NAMALWA (cell line): ENCODE measurements at regions not wholly inside any gene's neighbourhood (a gene's known extent, or its start where the extent isn't known, plus 50 kb on each side); places are given as distances from the start of the nearest gene placed in this dataset.

Experiments
- DNase-seq: peaks from one replicate; pipeline ENCODE4 v3.0.0-alpha.2; 2015; ENCODE audit warnings: low spot score

DNA sequence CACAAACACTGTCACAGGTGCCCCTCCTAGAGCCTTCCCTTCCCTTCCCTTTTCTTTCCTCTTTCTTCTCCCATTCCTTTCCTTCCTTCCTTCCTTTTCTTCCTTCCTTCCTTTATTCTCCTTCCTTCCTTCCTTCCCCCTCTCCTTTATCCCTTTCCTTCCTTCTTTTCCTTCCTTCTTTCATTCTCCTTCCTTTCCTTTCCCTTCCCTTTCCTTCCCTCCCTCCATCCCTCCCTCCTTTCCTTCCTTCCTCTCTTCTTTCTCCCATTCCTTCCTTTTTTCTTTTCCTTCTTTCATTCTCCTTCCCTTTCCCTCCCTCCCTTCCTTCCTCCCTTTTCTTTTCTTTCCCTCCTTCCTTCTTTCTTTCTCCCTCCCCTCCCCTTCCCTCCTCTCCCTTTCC is 170.0 kb downstream of the ENGASE start:
- no peak for DNase-seq

DNA sequence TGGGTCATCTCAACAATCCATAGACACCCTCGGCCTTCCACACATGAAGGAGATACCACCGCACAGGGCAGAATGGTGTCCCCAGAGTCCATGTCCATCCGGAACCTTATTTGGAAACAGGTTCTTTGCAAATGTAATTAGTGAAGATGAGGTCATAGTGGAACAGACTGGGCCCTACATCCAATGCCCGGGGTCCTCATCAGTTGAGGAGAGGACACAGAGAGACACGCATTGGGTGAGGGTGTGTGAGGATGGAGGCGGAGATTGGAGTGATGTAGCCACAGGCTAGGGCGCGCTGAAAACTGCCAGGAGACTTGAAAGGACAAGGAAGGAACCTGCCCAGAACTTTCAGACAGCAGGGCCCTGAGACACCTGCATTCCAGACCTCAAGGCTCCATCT is 169.4 kb downstream of the ENGASE start:
- no peak for DNase-seq

DNA sequence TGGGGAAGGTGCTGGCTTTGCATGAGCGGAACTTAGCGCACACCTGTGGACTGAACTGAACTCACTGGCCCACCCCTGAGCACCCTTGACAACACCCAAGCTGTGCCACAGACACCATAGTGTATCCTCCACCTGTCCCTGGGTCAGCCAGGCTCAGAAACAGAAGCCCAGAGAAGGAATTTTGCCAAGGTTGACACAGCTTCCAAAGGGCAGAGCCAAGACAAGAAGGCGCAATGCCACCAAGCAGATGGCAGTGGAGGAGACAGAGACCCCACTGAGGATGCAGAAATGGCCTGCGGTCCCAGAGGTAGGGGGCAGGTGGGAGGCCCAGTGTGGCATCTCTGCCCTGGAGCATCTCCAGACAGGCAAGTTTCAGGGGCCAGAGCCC is 169.0 kb downstream of the ENGASE start:
- no peak for DNase-seq

DNA sequence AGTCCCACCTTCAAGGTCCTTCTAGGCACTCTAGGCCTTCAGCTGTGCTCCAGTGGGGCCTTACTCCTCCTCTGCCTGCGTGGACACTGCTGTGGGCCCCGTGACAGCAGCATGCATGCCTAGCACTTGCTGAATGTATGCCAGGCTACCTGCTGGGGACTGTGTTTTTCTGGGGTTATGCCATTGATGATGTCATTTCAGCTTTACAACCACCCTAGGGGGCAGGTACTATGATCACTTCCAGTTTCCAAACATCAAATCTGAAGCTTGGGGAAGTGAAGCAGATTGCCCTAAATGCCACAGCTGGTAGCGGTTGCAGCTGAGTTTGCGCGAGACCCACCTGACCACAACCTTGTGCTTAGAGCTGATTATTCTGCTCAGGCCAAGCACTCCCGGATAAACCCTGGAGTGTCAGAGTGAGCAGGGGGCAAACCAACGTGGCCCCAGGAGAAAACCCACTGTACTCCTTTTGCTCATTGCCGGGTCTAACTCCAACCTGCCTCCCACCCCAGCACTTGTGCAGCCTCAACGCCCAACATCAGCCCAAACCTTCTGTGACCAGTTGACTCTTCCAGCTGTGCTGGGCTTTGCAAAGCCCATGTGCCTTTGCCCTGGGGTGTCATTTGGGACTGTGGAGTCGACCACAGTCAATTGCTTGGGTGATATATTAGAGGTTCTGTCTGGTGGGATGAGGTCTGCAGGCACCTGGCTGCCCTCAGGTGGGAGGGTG is 168.4 kb downstream of the ENGASE start:
- peak; percentile 14 for DNase-seq

DNA sequence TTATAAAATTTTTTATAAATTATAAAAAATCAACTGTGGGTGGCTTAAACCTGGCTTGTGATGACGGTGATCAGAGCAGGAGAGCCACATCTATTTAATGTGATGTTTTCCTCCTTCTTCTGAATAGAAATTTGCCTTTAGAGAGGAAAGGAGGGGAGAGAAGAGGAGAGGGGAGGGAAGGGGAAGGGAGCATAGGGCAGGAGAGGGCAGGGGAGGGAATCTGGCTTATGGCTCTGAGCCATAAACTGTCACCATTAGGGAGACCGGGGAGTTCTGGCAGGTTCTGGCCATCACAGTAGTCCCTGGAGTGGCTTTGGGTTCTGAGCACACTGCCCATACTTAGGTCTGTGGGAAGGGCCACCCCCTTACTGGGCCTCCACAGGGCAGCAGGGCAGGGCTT is 167.8 kb downstream of the ENGASE start:
- no peak for DNase-seq

DNA sequence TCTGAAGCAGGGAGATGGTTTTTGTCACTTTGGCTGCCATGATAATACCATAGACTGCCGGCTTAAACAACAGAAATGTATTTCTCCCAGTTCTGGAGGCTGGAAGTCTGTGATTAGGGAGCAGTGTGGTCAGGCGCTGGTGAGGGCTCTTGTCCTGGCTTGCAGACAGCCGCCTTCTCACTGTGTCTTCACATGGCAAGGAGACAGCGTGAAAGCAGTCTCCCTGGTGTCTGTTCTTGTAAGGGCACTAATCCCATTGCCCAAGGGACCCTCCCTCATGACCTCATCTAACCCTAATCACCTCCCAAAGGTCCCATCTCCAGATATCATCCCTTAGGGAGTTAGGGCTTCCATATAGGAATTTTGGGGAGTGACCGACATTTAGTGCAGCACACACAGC is 167.0 kb downstream of the ENGASE start:
- DNase-seq: no peak

DNA sequence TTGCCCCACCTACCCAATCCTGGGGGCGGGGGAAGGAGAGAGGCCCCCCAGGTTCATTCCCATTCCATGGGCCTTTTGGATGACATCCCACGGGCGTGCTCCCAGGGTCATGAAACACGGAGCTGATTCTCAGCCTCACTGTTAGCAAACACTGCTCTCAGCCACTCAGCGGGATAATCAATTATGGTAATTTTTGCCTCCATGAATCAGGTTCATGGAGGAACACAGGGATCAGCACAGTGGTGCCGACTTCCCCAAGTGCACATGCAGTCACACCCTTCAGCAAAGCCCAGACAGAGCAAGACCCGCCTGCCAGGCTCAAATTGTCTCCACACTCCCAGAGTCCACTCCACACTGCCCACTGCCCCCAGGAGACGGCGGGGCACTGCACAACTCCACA is 164.6 kb downstream of the ENGASE start:
- DNase-seq: no peak

DNA sequence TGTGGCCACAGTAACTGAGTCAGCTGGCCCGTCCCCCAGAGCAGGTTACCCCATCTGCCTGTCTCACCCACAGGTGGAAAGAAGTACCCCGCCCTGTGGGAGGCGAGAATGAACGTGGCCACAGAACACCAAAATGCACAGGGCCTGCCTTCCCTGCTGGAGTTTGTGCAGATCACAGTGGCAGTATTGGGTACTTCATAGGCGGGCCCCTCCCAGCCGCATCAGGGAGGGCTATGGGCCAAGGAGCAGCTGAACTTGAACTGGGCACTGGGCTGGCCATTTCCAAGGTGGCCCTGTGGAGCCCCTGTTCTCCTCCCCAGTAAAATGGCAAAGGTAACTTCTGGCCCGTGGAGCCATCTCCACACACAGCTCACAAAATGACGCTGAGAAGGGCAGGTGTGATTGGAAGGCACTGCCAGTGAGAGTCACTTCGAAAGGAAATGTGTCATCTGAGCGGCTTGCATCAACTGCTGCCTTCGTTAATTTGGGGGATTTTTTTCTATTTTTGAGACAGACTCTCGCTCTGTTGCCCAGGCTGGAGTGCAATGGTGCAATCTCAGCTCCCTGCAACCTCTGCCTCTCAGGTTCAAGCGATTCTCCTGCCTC is 162.9 kb downstream of the ENGASE start:
- DNase-seq: no peak

DNA sequence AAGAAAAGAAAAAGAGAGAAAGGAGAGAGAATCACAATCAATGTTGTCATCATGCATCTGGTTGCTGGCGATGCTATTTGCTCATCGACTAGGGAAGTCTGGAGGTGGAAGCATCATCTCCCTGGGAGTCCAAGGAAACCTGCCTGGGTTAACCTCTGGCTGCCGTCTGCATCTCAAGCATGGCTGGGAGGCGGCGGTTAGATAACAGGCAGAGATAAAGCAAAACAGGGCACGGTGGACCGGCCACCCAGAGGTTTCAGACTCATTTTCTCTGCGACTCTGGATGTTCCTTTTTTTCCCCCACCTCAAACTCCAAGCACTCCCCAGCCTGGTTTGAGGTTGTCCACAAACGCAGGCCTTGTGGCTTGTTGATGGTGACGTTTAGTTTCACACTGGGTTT is 161.2 kb downstream of the ENGASE start:
- DNase-seq: no peak

DNA sequence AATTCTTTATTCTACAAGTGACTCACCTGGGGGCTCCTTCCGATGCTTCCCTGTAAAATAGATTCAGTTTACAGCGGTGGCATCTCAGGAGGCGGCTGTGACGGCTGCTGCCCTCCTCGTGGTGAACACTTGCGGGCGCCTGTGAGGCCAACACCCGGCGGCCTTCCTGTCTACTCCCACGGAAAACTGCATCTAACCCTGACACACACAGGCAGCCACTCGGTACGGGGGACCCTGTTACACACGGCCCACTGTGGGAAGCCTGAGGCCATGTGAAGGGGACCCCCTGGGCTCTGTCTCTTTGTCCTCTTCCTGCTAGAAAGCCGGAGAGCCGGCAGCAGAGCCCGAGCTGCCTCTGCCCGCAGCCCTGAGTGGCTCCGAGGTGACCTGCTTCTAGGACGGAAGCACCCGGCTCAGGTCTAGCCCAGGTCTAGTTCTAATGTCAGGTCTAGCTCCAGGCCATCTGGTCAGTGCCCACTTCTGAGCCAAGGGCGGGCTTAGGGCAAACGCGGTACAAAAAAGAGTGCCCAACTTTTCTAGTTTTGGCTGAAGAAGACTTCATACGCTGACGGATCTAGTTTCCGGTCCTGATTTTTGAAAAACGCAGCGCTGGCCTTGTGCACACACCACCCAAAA is 159.4 kb downstream of the ENGASE start:
- no peak for DNase-seq

DNA sequence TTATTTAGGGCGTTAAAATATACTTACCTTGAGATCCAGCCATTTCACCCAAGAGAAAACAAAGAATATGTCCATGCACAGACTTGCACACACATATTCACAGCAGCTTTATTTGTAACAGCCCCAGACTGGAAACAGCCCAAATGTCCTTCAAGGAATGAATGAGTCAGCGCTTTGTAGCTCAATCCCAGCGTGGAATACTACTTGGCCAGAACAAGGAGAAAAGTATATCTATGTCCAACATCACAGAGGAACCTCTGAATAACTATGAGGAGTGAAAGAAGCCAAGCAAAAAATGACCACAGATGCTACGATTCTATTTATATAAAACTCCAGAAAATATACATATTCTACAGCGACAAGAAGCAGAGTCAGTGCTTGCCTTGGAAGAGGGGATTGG is 158.3 kb downstream of the ENGASE start:
- DNase-seq: no peak

DNA sequence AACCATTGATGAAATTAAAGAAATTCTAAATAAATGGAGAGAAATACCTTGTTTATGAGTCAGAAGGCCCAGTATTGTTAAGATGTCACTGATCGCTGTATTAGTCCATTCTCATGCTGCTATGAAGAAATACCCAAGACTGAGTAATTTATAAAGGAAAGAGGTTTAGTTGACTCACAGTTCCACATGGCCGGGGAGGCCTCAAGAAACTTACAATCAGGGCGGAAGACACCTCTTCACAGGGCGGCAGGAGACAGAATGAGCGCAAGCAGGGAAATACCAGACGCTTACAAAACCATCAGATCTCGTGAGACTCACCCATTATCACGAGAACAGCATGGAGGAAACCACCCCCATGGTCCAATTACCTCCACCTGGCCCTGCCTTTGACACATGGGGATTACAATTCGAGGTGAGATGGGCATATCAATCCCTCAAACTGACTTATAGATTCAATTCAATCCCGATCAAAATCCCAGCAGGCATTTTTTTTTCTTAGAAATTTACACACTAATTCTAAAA is 157.2 kb downstream of the ENGASE start:
- no peak for DNase-seq

DNA sequence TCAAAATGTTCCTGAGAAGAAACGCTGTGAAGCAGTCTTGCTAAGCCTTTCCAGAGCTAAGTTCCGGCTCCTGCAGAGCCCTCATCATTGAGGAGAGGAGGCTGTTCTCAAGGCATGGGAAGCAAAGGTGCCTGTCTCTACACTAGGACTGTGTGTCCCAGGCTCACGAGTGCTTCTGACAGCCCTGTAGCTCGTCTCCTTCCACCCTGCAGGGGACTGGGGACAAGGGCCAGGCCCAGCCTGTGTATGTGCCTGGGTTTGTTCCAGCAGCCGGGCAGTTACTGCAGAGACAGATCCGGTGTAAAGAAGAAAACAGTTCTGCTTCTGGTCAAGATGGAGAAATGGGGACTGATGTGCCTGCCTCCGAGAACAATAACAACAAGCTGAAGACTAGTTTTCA is 156.0 kb downstream of the ENGASE start:
- DNase-seq: no peak

DNA sequence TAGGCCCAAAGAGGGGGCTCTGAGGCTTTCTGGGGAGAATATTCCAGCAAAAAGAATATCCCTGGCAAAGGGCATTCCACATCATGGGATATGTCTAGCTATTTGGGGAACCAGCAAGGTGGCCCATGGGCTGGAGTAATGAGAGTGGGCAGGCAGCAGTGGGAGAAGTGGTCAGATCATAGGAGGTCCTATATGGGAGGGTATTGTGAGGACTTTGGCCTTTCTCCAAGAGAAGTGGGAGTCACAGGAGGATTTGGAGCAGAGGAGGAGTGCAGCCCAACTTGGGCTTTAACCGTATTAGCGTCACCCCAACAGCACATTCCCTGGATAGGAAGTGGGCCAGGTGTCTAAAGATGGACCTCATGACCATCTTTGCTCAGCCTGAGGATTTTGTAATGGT is 151.4 kb downstream of the ENGASE start:
- no peak for DNase-seq

DNA sequence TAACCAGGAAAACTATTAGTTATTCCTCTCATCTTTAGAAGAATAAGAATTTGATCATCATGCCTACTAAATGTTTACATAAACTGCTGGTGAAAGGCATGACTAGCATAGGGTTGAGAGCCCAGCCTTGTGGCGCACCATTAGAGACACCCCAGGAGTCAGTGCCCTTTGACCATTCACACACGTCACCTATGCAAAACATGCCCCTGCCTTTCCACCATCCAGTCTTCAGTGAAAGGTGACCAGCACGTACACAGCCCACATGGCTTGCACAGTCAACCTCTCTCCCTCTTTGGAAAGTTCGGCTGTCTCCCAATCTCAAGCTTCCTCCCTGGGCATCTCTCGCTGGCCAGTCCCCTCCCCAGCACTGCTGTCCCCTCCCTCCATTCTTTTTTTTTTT is 150.3 kb downstream of the ENGASE start:
- DNase-seq: no peak

DNA sequence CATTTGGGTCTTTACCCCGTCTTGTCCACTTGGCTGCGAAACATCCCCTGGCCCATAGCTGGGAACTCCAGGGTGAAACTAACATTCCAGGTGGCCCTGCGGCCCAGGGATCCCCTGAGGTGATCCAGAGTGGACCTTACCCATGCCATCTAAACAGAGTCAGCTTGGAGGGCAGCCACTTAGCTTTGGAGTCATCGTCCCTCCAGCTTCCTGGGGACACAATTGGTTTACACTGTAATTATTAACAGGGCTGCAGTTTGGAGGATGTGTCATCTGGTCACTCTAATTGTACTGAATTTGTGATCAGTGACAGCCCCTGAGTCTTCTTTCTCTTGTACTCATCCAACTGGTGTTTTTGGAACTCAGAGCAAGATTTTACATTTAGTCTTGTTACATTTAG is 149.9 kb downstream of the ENGASE start:
- DNase-seq: no peak

DNA sequence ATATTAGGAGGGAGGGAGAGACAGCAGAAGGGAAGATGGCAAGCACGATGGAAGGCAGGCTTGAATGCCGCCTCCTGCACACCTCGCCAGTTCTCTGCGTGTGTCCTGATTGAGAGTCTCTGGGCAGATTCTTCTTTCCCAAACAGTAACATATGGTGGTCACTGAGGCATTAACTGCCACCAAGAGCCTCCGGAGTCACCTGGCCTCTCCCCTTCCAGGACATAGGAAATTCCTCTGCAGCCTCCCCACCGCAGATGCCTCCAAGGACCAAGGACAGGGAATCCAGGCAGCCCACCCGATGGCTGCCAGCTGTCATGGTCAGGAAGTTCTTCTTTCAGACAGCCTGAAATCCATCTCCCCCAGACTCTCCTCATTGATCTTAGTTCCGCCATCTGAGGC is 149.3 kb downstream of the ENGASE start:
- DNase-seq: no peak

DNA sequence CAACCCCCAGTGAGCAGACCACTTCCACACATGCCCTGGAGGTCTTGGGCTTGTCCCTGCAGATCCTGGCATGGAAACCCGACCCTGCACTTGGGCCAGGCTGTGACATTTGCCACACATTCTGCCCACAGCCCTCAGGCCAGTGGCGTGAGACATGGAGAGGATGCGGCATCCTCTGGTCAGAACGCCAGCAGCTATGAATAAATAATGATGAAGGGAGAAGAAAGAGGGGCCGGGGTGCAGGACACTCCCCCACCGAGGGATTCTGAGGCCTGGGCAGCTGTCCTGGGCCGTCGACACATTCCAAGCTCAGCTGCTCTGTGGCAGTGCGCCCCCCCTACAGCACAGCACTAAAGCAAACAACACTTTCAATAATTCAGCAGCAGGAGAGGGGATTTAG is 148.8 kb downstream of the ENGASE start:
- DNase-seq: no peak

DNA sequence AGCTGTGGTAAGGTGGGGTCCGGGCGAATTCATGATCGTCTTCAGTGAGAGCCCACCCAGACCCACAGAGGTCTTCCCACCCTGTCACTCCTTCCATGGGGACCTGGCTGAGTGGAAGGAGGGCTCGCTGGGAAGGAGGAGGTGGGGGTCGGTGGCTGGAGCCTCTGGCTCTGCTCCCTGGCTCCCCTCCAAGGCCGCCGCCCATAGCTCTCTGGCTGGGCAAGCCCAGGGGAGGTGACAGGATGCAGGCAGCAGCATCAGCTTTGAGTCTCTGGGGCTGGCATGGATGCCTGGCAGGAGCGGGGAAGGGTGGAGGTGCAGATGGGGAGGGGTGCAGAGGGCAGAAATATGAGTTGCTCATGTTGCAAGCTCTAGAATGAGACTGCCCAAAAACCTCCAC is 147.0 kb downstream of the ENGASE start:
- no peak for DNase-seq

DNA sequence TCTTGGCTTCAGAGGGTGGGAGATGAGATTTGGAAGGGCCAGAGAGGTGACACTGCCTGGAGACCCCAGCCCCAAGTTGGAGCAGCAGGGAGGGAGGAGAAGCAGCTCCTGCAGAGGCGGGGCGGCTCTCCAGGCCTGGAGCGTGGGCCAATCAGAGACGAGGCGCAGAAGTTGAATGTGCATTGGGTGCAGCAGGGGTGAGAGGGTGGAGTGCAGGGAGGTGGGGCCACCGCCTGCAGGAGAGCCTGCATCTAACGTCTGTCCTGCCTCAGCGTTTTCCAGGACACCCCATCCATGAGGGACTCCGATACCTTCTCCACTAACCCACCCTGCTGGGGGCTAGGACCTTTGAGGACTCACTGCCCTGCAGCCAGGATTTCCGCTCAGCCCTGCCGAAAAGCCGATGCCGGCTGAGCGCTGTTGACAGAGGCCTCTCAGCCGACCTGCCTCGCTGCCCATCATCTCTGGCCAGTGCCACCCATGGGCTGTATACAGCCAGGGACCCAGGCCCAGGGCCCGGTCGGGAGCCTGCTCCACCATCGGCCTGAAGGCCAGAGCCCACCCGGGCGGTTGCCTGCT is 146.2 kb downstream of the ENGASE start:
- no peak for DNase-seq

DNA sequence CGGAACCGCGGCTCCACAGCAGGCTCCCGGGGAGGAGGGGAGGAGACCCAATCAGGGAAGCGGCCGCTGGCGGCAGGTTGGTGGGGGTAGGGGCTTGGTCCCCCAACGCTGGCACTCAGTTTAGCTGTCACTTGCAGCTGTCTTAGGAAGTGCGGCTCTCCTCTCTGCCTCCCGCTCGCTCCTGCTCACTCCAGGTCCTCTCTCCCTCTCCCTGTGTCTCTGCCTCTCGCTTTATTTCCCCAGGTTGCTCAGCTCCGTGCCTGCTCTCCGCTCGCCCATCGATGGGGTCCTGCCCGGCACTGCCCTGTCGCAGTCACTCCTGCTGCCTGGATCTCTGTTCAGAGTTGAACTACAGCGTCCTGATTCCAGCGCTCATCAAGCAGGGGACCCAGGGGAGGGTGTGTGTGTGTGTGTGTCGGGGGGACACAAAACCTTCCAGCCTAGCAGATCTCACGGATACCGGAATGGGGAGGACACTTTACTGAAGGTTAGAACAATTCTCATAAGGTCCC is 145.6 kb downstream of the ENGASE start:
- no peak for DNase-seq

DNA sequence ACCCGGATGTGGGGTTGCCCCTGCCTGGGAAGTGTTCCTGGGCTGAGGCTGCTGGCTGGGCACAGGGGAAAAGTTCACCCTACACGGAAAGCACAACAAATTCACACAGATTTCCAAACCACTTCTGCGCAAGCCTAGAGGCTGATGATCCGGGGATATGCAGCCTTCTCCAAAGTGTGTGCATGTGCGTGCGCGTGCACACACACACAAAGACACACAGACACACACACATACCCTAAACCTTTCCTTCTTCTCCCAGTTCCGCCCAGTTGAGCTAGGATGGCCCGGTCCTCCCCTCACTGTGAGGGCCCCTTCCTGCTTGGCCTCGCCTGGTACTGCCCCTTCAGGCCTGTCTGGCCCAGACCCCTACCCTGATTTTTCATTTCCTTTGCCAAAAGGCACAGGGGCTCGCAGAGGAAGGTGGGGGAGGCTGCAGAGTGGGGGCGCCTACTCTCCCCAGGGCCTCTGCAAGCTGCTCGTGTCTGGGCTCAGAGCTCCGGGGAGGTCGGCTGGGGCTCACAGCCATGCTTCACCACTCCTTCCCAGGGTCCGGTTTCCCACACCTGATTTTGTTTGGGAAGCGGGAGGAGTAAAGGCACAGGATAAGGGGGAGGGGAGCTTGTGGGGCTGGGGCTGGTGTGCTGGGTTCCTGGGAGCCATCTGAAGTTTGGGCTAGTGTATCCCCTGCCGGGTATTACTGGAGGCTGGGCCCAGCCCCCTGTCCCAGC is 144.7 kb downstream of the ENGASE start:
- DNase-seq: no peak
